GM12801 (cell line): ENCODE measurements at regions not wholly inside any gene's neighbourhood (a gene's known extent, or its start where the extent isn't known, plus 50 kb on each side); places are given as distances from the start of the nearest gene placed in this dataset.

Source experiments
- TF ChIP-seq, protein P1 (sequence below): IDR thresholded peaks from one replicate; pipeline ENCODE4 v1.5.1; 2011; ENCODE audit warnings: control low read depth; ENCODE audit not compliant: insufficient read length; ENCODE audit errors: extremely low read depth

DNA sequence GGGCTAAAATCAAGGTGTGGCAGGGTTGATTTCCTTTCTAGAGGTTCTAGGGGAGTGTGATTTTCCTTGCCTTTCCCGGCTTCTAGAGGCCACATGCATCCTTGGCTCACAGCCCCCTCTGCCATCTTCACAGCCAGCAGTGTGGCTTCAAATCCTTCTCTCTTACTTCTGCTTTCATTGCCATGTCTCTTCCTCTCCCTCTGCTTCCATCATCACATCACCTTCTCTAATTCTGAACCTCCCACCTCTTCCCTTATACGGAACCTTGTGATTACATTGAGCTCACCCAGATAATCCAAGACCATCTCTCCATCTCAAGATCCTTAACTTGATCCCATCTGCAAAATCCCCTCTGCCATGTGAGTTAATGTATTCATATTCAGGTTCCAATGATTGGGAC, 56.2 kb upstream of the RMDN2 start:
- TF ChIP-seq, protein P1, sequence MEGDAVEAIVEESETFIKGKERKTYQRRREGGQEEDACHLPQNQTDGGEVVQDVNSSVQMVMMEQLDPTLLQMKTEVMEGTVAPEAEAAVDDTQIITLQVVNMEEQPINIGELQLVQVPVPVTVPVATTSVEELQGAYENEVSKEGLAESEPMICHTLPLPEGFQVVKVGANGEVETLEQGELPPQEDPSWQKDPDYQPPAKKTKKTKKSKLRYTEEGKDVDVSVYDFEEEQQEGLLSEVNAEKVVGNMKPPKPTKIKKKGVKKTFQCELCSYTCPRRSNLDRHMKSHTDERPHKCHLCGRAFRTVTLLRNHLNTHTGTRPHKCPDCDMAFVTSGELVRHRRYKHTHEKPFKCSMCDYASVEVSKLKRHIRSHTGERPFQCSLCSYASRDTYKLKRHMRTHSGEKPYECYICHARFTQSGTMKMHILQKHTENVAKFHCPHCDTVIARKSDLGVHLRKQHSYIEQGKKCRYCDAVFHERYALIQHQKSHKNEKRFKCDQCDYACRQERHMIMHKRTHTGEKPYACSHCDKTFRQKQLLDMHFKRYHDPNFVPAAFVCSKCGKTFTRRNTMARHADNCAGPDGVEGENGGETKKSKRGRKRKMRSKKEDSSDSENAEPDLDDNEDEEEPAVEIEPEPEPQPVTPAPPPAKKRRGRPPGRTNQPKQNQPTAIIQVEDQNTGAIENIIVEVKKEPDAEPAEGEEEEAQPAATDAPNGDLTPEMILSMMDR = no peak

DNA sequence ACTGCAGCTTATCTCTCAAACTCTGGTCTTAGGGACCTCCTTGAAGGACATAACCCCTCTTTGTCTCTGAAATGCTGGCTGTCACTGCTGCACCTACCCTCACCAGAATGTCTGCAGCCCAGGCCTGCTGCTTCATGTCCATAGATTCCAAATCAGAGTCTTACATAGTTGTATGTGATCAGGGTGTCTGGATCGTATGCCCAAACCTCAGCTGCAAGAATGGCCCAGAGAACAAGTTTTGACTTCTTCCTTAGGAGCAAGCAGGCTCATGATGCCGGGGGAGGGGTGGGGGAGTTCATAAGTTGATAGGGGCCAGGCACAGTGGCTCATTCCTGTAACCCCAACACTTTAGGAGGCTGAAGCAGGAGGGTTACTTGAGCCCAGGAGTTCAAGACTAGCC, 55.8 kb upstream of the RMDN2 start:
- TF ChIP-seq, protein P1 = no peak

DNA sequence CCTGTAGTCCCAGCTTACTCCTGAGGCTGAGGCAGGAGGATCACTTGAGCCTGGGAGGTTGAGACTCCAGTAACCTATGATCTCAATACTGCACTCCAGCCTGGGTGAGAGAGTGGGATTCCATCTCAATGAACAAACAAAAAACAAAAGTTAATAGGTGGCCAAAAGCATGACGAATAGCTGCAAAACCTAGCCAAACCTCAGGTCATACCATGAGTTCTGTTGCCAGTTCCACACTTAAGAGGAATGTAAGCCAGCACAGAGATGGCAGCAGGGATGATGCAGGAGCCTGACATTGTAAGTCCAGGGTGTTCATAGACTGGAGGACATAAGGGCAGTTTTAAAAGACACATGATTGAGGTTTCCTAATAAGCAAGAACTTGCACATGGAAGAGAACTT, 55.3 kb upstream of the RMDN2 start:
- TF ChIP-seq, protein P1 = no peak

DNA sequence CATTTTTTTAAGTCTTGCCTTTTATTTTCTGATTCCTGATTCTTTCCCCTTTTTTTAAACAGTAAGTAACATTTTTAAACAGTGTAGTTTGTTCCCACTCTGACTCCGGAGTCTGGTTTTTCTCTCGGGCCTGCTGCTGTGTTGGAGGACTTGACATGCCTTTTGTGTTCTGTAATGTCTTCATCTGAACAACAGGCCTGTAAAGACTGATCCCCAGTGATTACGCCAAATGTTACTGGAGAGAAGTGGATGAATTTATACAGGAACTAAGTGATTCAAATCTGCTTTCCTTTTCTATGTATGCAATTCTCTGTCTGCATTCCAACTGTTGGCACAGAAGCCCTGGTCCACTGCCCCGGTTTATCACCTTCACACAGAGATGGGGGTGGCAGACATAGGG, 54.3 kb upstream of the RMDN2 start:
- TF ChIP-seq, protein P1 = no peak

DNA sequence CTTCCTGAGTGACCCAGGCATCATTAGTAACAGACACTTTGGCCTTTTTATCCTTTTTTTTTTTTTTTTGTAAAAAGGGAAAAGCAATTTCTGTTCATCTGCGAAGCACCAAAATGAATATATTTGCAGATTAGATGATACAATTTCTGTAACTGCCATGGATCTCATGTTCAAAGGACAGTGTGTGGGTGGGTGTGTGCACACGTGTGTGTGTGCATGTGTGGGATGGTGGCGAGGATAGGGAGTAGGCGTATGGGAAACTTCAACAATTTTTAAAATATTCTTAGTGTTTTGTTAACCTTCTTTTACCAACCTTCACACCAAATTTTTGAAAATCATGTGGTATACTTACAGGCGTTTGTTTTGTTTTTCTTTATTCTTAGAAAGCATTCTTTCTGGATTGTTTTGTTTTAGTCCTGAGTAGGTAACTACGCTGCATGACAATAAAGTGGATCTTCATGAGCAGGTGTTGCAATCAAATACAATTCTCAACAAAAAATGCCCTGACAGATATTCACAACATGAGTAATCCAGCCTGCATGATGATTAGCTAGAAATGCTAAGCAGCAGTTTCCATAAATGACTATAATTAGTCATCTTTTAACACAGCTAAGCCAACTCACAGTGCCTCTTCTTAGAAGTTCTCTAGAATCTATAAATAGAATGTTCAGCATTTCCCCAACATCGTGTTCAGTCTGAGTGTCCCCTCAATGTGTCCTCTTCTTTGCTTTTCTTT, 53.5 kb upstream of the RMDN2 start:
- TF ChIP-seq, protein P1 = no peak

DNA sequence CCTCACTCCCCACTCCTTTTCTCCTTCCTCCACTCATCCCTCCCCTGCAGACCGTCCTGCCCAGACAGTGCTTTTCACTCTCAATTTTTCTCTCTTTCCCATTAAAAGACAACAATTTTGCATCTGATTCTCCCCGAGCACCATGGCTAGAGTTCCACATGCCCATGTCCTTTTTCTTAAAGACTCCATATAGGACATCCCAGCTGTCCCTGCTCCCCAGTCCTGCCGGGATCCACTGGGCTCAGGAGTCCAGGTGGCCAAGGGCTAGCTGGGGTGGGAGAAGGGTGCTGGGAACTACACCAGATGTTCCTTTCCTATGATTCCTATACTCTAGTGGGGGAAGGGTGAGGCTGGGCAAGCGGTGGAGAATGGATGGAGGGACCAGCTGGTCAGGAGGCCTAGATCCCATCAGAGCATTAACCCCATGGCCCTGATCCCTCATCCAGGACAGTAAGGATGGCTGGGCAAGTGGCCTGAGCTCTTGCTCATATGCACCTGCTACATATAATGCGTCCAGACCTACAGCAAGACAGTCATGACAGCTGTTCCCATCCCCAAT, 52.8 kb upstream of the RMDN2 start:
- TF ChIP-seq, protein P1 = no peak

DNA sequence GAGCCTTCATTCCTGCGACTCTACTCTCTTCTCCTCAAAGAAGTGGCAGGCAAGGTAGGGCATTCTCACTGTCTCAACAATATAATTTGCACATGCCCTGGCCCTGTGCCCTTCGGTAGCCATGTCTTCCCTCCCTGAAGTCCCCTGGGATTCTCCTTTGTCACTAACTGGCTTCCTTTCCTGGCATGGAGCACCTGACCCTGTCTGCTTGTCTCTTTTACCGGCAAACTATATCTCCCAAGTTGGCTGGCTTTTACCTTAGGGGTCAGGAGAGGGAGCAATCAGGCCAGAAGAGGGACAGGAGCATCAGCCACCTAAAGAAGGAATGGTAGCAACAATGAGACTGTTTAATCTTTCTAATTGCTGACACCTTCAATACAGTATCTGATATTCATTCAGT, 51.9 kb upstream of the RMDN2 start:
- TF ChIP-seq, protein P1 = no peak
